LoVo (cell line): ENCODE measurements at regions not wholly inside any gene's neighbourhood (a gene's known extent, or its start where the extent isn't known, plus 50 kb on each side); places are given as distances from the start of the nearest gene placed in this dataset.

Experiments
- DNase-seq: peaks from one replicate; pipeline ENCODE4 v3.0.0-alpha.2; 2016; ENCODE audit warnings: low spot score

DNA sequence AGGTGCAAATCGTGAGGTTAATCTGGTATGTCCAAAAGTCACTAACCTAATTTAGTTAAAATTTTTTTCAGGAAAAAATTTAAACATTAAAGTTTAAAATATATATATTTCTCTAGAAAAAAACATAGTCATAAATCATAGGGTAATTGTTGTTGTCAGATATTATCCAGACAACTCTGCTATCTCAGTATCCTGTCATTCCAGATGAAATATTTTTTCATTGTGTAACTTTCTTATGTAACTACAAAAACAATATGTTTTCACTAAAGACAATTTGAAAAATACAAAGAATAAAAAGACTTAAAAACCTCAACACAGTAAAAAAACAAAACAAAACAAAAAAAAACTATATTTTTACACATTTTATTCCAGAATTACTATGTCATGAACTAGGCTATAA is 57.6 kb downstream of the TENT5A start:
- DNase-seq, result no peak

DNA sequence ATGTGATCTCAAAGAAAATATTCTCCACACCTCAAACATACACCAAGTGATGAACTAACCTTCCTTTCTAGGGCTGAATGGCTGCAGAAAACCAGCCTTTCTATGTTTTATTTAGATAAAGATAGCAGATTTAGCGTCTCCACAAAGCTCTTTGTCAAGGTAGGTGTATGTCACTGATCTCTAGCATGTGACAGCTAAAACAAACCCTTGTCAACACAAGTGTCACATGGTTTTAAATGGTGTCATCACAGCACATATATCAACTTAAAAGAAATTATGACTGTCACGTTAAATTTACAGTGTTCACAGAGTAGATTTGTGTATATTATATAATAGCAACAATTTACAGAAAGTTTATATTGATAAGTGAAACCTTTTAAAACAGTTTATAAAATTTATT is 58.3 kb downstream of the TENT5A start:
- DNase-seq, result no peak

DNA sequence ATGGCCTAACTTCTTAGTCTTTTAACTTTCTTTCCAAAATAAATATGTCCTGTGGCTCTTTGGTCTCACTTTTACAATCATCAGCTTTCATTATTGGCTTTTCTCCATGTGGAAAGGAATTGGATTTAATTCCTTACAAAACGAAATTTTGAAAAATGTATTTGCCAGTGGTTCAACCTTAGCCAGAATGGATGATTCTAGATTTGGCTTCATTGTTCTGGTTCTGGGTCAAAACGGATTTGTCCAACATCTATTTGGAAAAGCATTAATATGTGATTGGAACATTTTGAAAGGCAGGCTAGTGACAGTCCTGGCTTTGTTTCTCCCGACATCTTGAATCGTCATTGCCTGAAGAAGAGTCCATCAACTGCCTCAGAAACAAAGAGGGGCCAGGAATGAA is 59.2 kb downstream of the TENT5A start:
- DNase-seq, result no peak

DNA sequence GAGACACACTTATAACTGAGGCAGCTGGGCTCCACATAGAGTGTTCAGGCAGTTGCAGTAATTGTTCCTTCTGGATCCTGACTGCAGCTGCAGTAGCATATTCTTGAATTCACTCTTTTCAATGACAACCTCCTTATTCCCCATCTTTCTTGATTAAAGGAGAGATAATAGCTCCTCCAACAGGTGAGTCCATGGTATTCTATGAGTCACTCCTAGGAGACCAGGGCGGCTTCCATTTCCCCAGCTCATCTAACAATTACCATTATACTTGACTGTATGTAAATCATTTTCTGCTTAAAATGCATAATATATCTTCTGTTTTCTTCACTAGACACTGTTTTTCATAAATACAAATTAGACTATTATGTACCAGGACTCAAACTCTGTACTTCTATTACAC is 62.4 kb downstream of the TENT5A start:
- DNase-seq, result no peak

DNA sequence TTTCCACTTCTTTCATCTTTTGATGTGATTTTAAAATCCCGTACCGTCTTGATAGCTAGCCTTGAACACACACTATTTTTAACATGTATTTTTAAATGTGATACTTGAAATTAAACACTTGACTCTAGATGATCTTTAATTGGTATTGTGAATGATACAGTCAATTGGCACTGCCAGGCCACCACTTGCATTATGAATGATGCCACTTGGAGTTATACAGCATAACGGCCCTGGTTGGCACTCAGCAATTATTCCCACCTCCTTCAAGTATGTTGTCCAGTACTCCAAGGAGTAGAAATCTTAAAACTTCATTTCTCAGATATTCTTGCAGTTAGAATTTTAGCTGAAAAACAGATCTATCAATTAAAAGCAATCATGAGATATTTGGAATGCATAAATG is 62.9 kb downstream of the TENT5A start:
- DNase-seq, result no peak

DNA sequence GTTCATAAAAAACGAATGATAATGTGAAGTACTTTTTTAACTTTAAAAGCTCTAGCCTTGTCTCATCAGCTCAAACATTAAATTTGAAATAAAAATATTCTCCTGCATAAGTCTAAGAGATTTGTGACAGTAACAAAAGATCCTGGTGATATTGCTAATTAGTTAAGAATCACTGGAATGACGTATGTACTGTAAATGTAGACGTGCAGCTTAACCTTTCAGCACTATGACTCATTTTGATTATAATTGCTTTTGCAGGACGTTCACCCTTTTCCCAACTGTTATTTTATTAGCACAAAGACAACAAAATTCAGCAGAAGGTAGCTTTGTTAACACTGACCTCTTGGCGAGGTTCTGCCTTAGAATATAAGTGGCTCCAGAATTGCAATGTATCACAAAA is 68.6 kb downstream of the TENT5A start:
- no peak for DNase-seq

DNA sequence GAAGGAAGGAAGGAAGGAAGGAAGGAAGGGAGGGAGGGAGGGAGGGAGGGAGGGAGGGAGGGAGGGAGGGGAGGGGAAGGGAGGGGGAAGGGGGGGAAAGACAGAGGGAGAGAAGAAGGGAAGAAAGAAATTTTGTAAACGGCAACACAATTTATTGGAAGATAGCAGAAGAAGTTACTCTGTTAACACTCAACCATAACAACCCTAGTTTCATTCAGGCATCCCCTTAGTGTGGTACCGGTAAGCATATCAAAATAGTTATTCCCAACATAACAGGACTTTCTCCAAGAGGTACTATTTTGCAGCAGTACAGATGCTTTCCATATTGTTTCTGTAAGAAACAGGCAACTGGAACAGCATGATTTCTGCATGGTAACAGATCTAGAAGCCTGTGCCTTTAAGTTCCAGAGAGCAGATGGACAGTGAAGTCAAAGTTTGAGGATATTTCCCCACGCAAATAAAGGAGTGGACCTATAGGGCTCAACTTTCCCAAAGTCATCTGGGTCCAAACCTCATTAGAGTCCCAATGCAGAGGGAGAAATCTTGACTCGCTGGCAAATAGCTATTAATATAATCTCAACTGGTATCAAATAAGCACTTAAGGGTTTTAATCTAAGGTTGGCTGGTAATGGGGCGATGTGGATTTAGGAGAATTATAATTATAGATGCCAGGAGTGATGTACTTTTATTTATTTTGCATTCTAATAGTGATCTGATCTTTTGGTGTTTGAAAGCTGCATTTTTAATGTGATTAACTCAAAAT is 69.4 kb downstream of the TENT5A start:
- no peak for DNase-seq

DNA sequence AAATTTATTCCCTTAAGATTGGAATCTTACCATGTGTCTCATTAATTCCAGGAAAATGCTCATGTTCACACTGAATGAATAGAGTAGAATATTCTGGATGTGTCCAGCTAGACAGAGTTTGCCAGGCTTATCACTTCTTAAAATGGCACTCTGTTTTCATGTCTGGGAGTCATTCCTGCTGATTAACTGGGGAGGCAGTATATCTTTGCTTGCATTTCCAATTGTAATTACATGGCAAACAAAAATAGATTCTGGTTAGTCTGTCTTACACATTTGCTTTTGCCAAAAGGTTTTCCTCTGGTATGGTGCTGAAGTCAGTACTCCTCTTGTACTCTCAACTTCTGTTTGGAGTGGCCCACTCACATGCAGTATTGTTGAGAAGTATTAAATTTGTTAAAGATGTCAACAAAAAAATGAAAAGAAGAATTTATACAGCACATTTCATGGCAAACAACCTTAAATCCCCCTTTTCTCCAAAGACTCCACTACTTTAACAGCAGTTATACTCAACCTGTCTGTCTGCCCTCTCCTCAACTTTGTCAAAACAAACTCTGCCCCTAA is 70.2 kb downstream of the TENT5A start:
- no peak for DNase-seq

DNA sequence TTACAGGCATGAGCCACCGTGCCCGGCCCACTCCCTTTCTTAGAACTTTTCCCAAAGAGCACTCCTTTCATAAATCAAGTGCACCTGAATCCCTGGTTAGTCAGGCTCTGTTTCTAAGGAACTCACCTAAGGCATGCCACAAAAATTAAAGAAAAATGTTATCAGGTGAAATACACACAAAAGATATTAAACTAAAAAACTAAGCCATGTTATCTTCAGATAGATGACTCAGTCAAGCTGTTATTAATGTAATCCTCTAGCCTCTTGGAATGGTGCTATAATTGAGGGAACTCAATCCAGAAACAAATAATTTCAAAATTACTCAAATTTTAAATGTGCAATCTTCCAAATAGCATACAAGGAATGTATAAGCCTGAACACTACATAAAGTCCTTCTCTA is 83.0 kb downstream of the TENT5A start:
- no peak for DNase-seq

DNA sequence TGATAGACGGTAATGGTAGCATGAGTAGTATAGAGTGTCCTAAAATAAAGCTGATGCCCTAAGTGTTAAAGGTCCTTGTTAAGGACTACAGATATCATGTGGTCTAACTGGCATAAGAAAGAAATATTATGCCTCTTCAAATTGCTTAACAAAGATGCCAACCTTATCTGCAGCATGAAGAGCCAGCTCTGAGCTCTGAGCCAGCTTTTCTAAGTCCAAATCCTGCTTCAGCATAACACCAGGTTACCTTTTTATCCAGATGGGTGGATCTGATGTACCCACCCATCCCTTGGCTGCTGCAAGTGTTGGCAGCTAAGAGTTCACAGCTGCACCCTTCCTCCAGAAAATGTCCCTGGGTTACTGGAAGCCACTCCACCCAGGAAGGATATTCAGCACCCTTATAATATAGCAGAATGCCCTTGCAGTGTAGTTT is 83.8 kb downstream of the TENT5A start:
- DNase-seq, result no peak

DNA sequence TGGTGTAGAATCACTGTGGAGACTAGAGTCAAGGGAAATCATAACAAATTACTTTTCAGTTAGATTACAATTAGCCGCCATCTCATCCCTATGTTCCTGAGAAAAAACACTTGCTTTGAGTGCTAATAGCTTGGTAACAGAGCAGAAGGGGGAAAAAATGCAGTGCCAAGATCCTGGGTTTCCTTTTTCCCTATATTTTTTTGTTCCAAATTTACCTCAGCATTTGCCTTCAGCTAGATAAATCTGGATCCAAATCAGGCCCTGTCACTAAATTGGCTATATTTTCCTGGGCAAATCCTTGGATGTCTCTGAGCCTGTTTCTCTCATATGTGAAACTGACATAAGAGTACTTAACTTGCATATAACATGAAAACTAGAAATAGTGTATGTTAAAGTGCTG is 86.0 kb downstream of the TENT5A start:
- DNase-seq, result no peak

DNA sequence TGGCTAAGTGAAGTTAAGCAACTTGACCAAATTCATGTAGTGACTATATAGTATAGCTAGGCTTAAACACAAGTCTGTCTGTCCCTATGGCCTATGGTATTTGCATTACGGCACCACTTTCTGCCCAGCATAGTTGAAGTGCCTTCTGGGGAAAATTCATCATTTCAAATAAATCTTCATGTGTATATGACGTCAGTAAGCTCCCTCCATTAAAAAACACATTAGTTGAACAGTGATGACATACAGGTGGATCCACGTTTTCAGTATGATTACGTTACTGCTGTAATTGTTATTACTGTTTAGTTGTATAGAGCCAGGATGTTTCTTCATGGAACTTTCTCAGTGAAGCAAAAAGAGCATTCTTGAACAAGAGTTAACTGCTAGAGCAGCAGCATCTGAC is 96.2 kb downstream of the TENT5A start:
- DNase-seq, result no peak

DNA sequence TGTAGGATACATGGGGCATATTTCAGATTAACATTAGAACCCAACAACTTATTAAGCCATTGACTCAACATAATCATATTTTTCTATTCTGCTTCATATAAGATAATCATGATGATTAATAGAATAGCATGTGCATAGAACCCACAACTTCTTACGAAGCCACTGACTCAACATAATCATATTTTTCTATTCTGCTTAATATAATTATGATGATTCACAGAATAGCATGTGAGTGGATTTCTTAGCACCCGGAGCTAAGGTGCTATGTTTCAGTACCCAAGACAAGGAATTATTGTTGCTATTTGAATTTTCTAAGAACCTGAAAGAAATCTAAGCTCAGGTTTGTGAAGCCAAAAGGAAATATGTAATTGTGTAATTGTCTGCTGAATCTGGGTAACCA is 96.8 kb downstream of the TENT5A start:
- no peak for DNase-seq

DNA sequence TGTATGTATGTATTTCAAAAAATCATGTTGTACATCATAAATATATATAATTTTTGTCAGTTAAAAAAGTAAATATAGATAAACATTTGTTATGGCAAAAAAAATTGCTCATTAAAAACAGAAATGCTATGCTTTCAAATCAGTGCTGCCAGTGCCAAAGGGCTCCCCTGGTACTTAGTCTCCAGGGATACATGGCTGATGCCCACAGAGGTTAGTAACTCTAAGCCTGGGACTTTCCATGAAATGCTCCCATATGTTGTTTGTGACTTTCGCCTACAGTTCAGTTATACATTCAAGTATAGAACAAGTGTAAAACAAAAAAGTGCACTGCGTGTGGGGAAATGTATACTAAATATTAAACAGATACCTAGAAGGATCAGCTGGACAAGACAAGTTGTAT is 104.0 kb downstream of the TENT5A start:
- DNase-seq, result no peak

DNA sequence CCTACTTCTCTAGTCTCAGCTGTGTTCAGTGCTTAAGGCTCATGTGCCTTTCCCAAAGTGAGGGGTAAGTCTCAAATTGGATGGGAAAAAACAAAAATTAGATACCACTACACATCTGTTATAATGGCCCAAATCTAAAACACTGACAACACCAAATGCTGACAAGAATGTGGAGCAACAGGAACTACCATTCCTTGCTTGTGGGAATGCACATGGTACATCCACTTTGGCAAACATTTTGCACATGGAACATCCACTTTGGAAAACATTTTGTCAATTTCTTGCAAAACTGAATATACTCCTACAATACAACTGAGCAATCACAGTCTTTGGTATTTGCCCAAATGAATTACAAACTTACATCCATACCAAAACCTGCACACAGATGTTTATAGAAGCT is 109.3 kb downstream of the TENT5A start:
- DNase-seq, result no peak

DNA sequence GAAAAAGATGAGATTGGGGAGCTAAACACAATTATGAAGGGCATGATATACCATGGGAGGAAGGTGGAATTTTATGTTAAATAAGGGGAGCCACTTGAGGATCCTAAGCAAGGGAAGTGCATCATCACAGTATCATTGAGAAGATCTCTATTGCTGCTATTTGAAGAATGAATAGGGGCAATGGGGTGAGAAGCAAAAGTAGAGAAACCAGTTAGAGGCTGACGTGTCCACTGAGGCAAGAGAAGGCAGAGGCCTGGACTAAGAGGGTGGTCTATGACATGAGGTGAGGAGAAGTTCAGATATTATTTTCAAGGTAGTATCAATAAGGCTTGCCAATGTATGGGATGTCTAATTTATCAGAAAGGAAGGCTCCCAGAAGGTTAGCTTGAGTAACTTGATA is 111.6 kb downstream of the TENT5A start:
- DNase-seq, result no peak

DNA sequence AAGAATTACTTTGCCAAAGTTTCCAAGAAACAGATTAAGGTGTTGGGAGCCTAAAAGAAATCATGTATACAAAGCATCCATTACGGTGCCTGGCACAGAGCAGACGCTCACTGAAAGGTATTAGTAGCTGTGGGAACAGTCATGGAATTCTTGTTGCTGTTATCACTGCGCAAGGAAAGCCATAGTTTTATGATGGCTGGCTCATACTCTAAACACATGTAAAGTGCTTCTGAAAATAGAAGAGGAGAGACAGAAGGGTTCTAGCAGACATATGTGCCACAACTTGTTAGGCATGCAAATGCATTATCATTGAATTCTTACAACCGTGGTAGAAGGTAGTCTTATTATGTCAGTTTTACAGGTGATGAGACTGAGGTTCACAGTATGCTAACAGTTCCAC is 112.4 kb downstream of the TENT5A start:
- no peak for DNase-seq

DNA sequence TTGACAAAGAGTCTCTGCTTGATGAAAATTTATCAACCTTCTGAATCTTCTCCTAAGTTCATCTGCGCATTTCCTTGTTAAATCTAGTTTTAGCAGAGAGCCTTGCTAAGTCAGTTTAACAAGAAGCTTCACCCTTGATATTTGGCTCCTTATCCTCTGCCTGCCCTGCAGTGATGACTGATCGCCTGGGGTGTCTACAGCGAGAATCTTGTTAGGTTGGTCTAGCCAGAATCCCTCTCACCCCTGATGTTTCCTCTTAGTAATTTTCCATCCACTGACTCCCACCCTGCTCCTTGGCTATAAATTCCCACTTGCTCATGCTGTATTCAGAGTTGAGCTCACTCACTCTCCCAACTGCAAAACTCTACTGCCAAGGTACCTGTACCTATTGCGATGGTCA is 114.1 kb downstream of the TENT5A start:
- DNase-seq, result no peak

DNA sequence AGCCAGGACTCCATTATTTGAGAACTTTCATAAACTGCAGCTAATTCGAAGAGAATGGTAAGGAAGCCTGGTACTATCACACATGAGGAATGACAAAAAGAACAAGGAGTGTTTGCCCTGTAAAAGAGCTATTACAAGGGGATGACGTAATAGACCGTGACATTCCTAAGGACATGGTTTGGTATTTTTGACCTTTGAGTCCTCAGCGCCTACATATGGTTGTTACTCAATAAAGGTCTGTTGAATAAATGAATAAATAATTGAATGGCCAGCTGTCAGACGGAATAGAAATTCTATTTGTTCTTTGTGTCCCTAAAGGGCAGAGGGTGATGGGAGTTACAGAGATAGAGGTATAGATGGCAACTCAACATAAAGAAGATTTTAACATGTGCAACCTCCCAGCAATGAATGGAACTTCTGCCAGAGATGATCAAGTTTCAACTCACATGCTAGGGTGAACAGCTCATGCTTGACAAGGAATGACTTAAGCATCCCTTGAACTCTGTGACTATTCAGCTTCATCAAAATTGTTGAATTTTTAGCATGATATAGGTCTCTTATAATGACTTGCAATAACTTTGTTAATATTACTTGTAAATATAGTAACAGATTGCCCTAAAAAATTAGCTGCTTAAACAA is 115.4 kb downstream of the TENT5A start:
- no peak for DNase-seq

DNA sequence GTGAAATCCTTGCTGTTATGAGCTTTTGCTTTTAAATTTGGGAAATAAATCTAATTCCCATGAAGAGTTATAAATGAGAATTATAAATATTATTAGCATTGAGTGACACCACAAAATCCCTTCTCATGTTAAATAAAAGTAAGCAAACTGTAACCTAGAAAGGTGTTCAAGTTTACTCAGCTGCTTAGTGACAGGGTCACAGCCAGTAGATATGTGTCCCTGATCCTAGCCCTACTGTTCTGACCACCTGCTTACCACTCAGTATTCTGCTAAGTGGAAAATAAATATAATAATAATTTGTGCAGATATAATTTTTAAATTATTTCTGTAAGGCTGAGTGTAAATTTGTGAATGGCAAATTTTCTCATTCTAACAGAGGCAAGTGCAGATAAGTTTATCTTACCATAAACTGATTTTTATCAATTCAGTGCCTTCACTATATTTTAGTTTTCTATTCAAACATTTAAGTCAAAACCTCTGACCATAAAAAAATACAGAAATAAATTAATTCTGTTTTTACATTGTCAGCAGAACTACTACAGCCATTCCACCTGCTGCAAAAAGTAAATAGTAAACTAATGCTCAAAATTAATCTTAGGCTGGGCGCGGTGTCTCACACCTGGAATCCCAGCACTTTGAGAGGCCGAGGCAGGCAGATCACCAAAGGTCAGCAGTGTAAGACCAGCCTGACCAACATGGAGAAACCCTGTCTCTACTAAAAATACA is 118.2 kb downstream of the TENT5A start:
- DNase-seq, result no peak

DNA sequence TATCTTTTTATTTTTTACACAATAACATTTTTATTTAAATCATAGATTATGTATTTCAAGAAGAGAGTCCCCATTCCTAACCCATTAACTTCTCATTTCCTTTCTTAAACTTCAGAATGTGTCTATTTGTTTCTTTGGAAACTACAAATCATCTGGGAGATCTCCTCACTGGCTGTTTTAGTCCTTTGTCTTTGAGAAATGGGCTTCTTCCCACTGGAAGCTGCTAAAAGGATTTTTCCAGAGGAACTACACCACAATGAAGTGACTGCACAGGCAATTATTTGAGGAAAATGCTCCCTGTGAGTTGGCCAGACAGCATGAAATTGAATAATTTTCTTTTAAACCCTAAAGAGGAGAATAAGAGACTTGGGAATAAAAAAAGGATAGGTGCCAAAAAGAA is 119.1 kb downstream of the TENT5A start:
- DNase-seq, result no peak

DNA sequence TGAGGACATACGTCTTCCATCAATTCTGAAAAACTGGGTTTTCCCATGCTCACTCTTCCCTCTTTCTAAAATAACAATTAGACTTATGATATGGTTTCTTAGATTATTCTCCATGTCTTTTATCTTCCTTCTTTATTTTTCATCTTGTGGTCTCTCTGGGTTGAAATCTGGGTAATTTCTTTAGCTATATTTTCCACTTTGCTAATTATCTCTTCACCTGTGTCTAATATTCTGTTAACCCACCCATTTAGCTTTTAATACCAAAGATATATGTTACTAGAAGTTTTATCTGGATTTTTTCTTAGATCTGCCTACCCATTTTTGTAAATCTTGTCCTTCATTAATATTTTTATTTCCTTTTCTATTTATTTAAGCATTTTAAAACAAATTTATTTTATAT is 121.8 kb downstream of the TENT5A start:
- DNase-seq, result no peak

DNA sequence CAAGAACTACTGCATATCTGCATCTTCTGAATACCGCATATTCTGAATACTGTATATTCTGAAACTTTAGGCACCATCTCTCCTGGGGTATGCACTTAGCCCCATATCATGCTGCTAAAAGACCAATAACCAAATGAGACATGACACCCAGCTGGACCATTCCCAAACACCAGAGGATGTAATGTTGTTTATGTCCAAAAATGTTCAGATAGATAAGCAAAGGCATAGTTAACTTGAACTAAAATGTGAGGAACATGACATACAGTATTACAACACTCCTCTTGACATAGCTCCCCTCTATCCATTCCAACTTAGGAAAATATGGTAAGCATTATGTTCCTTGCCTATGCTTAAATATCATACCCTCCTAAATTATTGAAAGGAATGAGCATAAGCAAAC is 127.3 kb downstream of the TENT5A start:
- DNase-seq, result no peak
